HG02763 (cell line): ENCODE measurements at regions not wholly inside any gene's neighbourhood (a gene's known extent, or its start where the extent isn't known, plus 50 kb on each side); places are given as distances from the start of the nearest gene placed in this dataset.
"Not testable (repeated sequence)": the region's sequence is repeated elsewhere in the genome, so short reads cannot be mapped to it uniquely, and the experiment has no call there.

Experiments used
- ATAC-seq: cut with Tn5 transposase; IDR thresholded peaks from one replicate; pipeline ENCODE4 v1.9.1; 2021; ENCODE audit warnings: mild to moderate bottlenecking, moderate library complexity; ENCODE audit not compliant: unreplicated experiment

DNA sequence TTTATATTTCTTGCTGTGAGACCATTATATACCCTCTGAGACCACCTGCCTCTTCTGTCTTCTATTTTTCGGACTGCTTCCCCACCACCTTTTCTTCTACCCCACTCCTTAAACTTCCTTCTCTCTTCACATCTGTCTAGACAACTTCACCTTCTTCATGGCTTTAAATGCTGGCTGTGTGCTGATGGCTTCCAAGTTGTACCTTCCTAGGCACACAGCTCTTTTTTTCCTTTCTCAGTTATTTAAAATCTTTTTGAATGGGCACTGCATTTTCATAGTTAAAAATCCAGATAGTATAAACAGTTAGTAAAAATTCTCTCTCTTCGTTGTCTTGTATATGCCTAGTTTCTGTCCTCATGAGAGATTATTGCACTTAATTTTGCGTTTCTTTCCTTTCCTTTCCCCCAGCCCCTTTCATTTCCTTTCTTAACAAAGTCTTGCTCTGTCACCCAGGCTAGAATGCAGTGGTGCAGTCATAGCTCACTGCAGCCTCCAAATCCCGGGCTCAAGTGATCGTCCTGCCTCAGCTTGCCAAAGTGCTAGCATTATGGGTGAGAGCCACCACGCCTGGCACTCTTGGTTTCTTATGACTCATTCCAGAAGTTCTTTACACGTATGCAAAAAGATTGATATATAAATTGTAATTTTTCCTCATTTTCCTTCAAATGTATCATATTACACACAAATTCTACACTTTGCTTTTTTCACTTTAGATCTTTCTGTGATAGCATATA is 114.3 kb downstream of the NPIPB5 start:
- no peak for ATAC-seq

DNA sequence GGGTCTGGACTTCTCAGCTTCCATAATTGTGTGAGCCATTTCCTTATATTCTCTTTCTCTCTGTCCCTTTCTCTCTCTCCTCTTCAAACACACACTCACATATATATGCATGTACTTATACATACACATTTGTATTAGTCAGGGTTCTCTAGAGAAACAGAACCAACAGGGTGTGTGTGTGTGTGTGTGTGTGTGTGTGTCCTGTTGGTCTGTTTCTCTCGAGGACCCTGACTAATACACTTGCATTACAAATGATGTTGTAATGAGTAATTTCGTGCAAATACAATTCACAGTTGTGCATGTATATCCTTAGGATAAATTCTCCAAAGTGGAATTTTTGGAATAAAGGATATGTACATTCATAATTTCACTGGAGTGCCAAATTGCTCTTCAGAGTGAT is 115.3 kb downstream of the NPIPB5 start:
- ATAC-seq = no peak

DNA sequence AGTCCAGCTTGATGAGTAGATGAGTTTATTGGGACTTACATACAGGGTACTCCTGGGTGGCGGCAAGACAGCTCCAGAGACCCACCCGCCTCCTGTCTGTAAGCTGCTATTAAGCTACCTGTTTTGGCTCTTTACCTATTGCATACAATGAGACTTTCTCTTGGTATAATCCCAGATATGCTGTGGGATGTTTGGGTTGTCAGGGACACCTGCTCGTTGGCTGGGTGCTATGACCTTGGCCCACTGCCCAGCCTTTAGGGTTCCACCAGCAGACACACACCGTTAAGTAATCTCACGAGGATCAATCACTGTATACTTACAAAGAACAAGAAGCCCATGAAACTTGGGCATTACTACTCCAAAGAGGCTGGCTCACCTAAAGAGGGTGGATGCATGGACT is 116.4 kb downstream of the NPIPB5 start:
- no peak for ATAC-seq

DNA sequence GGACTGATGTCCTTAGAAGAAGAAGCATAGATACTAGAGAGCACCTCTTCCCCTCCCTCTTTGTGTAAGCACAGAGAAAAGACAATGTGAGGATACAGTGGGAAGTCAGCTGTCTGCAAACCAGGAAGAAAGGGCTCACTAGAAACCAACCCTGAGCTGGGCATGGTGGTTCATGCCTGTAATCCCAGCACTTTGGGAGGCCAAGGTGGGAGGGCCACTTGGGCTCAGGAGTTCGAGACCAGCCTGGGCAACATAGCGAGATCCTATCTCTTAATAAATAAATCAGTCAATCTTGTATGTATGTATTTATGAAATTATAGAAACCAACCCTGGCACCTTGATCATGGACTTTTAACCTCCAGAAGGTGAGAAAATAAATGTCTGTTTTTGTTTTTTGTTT is 118.3 kb downstream of the NPIPB5 start:
- ATAC-seq = no peak

DNA sequence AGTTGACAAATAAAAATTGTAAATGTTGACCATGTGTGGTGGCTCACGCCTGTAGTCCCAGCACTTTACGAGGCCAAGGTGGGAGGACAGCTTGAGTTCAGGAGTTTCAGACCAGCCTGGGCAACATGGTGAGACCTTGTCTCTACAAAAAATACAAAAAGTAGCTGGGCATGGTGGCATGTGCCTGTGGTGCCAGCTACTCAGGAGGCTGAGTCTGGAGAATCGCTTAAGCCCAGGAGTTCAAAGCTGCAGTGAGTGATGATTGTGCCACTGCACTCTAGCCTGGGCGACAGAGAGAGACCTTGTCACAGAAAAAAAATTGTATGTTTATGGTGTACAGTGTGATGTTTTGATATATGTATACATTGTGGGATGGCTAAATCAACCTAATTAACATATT is 119.6 kb downstream of the NPIPB5 start:
- no peak for ATAC-seq

DNA sequence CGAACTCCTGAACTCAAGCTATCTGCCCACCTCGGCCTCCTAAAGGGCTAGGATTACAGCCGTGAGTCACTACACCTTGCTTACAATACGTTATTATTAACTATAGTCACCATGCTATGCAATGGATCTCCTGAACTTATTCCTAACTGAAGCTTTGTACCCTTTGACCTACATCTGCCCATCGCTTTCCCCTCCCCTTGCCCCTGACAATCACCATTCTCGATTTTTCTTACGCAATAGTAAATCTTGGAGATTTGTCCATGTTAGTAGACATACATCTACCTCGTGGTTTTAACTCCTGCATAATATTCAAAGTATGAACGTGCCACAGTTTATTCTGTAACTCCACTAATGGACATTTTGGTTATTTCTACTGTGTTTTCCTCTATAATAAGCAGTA is 120.6 kb downstream of the NPIPB5 start:
- no peak for ATAC-seq

DNA sequence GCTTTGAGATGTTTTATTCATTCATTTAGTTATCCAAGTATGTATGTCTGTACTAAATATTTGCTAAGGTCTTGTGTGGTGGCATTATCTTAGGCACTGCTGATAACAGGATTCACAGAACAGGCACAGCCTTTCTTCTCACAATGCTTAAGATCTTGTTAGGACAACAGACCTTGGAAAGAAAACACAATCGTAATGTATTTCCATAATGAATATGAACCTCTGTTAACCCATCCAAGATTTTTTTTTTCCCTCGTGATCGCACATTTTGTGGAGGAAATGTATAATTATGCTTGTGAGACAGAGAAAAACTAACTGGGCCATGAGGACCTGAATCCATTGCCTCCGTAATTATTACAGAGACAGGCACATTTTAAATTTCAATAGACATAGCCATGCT is 121.9 kb downstream of the NPIPB5 start:
- no peak for ATAC-seq

DNA sequence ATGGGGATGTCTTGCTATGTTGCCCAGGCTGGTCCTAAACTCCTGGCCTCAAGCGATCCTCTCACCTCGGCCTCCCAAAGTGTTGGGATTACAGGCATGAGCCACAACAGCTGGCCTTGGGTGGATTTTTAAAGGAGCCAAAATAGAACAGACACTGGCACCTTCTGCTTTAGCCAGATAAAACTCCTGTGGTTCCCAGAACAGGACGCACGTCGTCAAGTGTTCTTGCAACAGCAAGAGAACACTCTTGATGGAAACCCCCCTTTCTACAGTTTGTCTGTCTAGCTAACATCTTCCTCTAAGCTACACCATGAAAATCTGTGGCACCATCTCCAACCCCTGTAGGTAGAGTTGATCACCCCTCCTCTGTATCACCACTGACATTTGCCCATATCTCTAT is 122.6 kb downstream of the NPIPB5 start:
- no peak for ATAC-seq

DNA sequence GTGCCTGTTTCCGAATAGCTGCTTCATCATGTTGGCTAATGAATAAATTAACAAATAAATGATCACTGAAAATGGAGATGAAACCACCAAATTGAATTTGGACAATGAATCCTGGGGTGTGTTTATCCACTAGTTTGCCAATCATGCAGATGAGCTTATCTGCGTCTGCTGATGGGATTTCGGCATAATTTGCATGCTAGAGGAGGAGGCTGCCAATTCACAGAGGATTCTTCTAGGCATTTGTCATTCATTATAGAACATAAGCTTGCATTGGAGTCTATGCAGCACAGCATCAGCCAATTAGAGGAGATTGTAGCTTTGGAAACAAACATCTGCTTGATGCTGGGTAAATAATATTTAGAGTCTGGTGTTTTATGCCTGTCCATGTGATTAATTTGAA is 123.1 kb downstream of the NPIPB5 start:
- no peak for ATAC-seq

DNA sequence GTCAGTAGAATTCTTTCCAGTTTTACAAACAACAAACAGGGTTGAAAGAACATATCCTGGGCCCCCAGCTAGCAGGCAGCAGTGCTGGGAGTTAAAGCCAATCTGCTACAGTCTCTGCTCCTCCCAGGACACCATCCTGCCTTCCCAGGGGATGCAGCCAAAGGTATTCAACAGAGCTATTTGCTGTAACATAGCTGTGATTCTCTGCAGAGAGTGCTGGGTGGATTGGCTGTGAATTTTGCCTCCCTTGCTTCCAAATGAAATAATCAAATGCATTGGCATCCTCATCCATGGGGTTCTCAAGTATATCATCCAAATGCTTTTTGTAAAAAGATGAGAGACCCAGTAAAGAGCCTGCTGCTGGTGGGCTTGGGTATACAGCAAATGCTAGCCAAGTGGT is 124.3 kb downstream of the NPIPB5 start:
- ATAC-seq = no peak

DNA sequence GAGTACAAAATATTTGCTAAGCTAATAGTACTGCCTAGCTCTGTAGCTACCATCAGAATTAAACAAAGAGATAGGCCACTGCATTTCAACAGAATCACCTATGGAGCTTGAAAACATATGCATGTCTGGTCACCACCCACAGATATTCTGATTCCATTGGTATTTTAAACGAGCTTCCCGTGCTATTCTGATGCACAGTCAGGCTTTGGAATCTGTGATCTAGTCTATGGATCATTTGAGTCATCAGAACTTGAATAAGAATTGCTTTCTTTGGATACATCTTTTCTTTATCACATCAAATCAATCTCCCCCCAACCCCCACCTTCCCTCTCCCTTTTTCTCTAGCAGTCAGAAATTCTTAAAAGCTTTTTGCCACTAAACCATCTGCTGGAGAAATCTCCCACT is 124.7 kb downstream of the NPIPB5 start:
- ATAC-seq = no peak

DNA sequence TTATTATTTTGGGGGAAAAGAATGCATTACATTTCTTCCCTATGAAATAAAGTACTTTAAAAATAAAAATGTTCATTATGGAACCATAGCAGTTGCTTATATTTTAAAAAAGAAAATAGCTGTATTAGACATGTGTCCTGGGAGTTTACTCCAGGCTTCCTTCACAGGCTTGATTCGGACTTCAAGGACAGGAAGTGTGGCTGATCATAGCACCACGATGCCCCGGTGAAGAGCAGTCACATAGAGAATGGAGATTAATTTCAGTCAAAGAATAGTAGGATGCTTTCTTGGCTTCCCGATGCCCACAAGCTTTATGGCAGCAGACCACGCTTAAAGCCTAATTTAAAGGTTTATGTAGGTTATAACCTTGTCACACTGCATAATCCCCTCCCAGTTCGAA is 125.1 kb downstream of the NPIPB5 start:
- ATAC-seq = no peak

DNA sequence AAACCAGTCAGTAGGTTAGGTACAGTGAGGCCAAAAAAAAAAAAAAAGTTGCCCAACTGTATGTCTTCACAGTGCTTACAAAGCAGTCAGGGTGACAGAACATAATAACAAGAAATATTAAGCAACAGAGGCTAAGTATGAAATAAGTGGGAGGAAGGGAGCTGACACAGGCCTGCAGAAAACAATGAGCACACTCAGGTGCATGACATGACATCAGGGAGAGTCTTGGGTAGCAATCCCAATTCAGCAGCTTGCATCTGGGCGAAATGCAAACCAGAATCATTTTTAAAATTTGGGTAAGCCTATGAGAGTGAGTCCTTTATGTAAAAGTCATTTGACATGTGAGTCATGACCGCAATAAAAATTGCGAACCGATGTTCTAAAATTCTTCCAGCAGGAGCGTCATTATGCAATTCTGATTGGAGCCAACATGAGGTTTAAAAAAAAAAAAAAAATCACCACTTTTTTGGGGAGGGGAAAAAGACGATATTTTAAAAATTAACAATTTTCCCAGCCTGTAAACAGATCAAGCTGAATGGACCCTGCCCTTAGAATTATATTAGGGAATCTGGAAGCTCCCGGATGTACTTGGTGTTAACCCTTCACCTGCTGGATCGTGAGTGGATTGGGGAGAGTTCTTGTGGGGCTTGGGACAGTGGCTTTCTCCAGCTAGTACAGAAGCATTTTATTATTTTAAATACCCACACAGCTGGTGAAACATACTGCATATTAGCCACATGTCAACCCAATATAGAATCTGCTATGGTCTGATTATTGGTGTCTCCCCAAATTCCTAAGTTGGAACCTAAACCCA is 127.9 kb downstream of the NPIPB5 start:
- no peak for ATAC-seq

DNA sequence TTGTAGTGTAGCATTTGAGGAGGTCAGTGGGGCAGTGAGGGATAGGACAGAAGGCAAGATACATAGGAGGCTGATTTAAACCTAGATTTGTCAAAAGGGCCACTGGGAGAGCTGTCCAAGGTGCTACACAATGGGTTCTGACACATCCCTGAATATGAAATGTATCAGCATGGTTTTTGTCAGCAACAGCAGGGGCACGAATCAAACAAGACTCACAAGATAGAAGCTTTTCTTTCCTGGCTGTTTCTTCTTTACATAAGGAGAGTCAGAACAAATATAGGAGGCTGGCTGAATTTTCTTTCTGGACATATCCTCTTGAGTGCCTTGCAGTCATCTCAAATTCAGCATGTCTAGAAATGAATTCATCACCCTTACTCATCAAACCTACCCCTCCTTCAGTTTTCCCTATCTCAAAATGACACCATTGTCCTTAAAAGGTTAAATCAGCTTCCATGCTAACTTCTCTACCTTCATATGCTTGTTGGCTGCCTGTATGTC is 130.5 kb downstream of the NPIPB5 start:
- no peak for ATAC-seq

DNA sequence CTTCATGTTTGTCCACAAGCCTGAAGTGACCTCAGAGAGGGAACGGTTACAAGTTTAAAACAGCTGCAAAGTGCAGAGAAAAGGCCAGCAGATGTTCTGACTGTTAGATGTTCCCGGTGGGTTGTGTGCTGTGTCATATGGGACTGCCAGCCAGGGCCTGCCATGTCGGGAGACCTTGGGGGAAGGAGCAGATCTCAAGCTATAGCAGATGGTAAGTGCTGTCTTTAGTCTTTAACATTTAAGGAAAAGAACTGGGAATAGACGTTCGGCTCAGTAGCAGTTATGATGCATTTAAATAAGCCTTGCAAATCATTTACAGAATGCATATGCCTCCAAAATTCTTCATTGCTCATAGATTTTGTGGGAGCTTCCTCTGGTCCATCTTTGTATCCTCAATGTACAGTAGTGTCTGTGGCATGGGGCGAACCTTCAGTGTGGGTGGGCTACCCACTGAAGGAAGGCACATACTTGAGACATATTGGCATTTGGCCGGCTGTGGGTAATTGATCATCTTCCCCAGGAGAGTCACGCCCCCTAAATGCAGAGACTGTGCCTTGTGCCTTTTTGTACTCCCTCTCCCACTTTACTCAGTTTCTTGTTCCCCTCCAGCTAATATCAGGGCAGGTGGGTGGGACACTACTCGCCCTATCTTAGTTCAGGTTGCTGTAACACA is 131.9 kb downstream of the NPIPB5 start:
- no peak for ATAC-seq

DNA sequence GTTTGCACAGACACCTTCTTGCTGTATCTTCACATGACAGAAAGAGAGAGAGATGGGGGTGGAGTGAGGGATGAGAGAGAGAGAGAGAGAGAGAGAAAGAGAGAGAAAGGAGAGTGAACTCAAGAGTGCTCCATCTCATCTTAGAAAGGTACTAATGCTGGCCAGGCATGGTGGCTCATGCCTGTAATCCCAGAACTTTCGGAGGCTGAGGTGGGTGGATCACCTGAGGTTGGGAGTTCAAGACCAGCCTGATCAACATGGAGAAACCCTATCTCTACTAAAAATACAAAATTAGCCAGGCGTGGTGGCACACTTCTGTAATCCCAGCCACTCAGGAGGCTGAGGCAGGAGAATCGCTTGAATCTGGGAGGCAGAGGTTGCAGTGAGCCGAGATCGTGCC is 132.5 kb downstream of the NPIPB5 start:
- not testable (repeated sequence) for ATAC-seq

DNA sequence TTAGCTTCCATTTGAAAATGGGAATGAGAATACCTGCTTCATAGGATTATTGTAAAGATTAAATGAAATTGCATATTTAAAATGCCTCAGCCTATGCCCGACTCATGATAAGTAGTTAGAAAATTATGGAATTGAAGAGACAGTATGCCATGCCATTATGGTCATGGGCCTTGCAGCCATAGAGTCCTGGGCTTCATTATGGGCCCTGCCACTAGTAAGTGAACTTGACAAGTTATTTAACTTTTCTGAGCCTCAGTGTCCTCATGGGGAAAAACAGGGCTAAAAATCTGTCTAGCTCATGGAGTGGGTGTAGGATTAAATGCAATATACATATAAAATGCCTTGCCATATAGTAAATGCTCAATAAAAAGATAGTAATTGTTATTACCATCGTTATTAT is 133.2 kb downstream of the NPIPB5 start:
- no peak for ATAC-seq

DNA sequence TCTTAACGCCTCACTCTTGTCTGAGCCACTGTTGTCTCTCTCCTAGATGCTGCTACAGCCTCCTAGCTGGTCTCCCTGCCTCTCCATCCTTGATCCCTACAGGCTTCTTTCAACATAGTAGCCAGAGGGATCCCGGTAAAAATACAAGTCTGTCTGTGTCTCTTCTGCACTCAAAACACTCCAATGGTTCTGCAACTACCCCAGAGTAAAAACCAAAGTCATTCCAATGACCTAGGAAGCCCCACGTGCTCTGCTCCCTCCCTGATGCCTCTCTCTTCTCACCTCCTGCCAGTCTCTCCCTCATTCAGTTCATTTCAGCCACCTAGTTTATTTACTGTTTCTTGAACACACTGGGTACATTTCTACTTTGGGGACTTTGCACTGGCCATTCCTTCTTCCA is 135.2 kb downstream of the NPIPB5 start:
- no peak for ATAC-seq

DNA sequence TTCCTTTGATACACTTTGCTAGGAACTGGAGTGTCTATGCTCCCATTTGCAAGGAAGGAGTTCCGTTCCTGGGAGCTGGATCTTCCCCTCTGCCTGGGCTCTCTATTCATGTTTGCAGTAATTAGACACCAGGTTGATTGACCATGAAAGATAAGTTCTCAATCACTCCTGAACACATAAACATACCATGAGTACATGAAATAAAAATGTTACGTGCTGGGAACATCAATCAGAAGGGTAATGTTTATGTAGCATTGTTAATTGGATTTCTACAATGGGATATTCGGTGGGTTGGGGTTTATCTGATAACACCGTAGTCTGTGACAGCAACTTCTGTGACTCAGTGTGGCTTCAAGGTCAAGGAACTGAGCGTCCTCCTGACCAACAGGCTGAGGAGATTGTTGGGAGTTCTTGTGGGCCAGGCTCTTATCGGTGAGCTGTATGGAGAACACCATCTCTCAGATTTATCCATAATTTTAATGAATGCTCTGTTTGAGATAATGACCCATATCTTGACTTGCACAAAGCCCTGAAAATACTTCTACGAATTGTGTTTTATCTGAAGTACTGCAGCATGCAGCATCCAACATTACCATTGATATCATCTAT is 136.4 kb downstream of the NPIPB5 start:
- ATAC-seq = no peak

DNA sequence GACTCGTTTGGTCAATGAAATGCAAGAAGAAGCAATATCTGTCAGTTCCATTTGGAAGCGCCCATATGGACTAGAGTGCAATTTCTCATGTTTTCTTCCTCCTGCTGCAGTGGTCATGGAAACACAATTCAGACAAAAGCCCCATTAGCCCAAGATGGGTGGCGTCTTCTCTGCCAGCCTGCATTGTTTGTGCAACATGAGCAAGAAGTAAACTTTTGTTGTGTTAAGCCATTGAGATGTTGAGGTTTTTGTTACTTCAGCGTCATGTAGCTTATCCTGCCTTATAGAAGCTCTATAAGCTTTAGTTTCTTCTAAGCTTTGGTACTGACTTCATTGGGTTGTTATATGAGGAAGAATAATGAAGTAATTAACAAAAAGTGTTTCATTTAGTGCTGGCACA is 137.4 kb downstream of the NPIPB5 start:
- ATAC-seq = no peak

DNA sequence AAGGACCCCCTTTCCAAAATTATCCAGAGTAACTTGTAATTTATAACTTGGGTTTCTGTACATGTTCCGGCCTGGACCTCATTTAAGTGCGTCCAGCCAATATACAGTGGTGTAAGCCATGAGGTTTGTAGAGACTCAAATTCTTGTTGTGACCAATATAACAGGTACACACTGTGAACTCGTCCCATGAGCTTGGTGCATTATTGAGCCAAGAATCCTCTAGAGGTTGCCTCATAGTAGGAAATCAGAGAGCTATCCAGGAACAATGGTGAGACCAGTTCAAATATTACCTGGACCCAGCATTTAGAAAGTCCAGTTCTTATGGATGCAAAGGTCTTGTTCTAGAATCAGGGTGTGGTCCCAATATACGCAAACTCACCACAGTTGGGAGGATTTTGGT is 138.2 kb downstream of the NPIPB5 start:
- no peak for ATAC-seq
